ENCODE measurements at regions not wholly inside any gene's neighbourhood (a gene's known extent, or its start where the extent isn't known, plus 50 kb on each side); places are given as distances from the start of the nearest gene placed in this dataset.

- no peak for ATAC-seq (ENCODE audit: poor library complexity)
- CTCF ChIA-PET, result no interaction called here
Observed at GRCh38 chr1:232445361-232446106, 184.4 kb downstream of the SIPA1L2 start.

DNA sequence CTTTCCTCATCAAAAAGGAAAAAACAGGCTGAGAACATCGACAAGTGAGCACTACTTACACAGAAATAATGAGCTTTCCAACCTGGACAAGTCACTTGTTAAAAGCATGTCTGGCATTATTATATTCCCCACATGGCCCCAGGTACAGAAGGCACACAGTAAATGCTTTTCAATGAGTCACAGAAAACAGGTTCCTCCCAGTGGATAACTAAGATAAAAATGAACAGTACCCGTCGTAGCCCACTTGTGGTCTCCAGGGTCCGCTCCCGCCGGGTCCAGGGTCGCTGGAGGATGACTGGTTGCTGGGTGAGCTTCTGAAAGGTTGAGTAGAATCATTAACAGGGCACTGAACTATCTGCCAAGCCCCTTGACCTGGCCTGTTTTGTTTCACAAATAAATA lies 186.6 kb downstream of the SIPA1L2 start:
- no peaks in the 10 kb centered on the region for H3K4me1 ChIP-seq (ENCODE audit: insufficient read depth, low read length)
- no peak for DNase-seq
- Mint-ChIP-seq H3K27me3 (no peaks in the 10 kb centered on the region), H3K36me3 (ENCODE audit: low read depth) (no peaks in the 10 kb centered on the region), H3K4me3 (no peak overlapping the region), H3K9me3 (no peaks in the 10 kb centered on the region), H3K27ac (no peak overlapping the region), H3K4me1 (ENCODE audit: low read depth) (no peaks in the 10 kb centered on the region)
- ChIA-PET CTCF (no interaction called here), POLR2A (no interaction called here)
- intact Hi-C loops (cut with DNase I, micrococcal nuclease), result no loop called here
- TF ChIP-seq, protein P1, sequence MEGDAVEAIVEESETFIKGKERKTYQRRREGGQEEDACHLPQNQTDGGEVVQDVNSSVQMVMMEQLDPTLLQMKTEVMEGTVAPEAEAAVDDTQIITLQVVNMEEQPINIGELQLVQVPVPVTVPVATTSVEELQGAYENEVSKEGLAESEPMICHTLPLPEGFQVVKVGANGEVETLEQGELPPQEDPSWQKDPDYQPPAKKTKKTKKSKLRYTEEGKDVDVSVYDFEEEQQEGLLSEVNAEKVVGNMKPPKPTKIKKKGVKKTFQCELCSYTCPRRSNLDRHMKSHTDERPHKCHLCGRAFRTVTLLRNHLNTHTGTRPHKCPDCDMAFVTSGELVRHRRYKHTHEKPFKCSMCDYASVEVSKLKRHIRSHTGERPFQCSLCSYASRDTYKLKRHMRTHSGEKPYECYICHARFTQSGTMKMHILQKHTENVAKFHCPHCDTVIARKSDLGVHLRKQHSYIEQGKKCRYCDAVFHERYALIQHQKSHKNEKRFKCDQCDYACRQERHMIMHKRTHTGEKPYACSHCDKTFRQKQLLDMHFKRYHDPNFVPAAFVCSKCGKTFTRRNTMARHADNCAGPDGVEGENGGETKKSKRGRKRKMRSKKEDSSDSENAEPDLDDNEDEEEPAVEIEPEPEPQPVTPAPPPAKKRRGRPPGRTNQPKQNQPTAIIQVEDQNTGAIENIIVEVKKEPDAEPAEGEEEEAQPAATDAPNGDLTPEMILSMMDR (IDR thresholded peaks at IDR 0.05), result no peak
- H3K4me3 ChIP-seq (ENCODE audit: low read length), result no peak overlapping the region
- no peaks in the 10 kb centered on the region for H3K36me3 ChIP-seq (ENCODE audit: insufficient read depth, low read length)
- ATAC-seq (ENCODE audit: poor library complexity), result no peak
- no peaks in the 10 kb centered on the region for H3K27me3 ChIP-seq (ENCODE audit: control insufficient read depth in 1 of 2, insufficient read depth in 2 of 2, low read length in 2 of 2)
- H3K9me3 ChIP-seq (ENCODE audit: control insufficient read depth in 1 of 2, insufficient read depth in 1 of 2, low read length in 2 of 2), result no peaks in the 10 kb centered on the region
- H3K27ac ChIP-seq (ENCODE audit: low read depth in 1 of 2, low read length in 2 of 2), result no peak overlapping the region

More at GRCh38 chr1:232445361-232446106, 184.4 kb downstream of the SIPA1L2 start:
- no peaks in the 10 kb centered on the region for H3K27me3 ChIP-seq (ENCODE audit: control insufficient read depth in 1 of 2, insufficient read depth in 2 of 2, low read length in 2 of 2)
- Mint-ChIP-seq H3K36me3 (ENCODE audit: low read depth) (no peaks in the 10 kb centered on the region), H3K27me3 (no peaks in the 10 kb centered on the region), H3K9me3 (no peaks in the 10 kb centered on the region), H3K27ac (no peak overlapping the region), H3K4me1 (ENCODE audit: low read depth) (no peaks in the 10 kb centered on the region), H3K4me3 (no peak overlapping the region)
- intact Hi-C loops (cut with DNase I, micrococcal nuclease), result no loop called here
- POLR2A ChIA-PET, result no interaction called here
- H3K4me1 ChIP-seq (ENCODE audit: insufficient read depth, low read length), result no peaks in the 10 kb centered on the region
- TF ChIP-seq, protein P1 (IDR thresholded peaks at IDR 0.05), result no peak
- H3K4me3 ChIP-seq (ENCODE audit: low read length), result no peak overlapping the region
- H3K27ac ChIP-seq (ENCODE audit: low read depth in 1 of 2, low read length in 2 of 2), result no peak overlapping the region
- no peak for DNase-seq
- no peaks in the 10 kb centered on the region for H3K9me3 ChIP-seq (ENCODE audit: control insufficient read depth in 1 of 2, insufficient read depth in 1 of 2, low read length in 2 of 2)
- no peaks in the 10 kb centered on the region for H3K36me3 ChIP-seq (ENCODE audit: insufficient read depth, low read length)

- Mint-ChIP-seq H3K27ac (no peak overlapping the region), H3K36me3 (ENCODE audit: low read depth) (no peaks in the 10 kb centered on the region), H3K27me3 (no peaks in the 10 kb centered on the region), H3K4me1 (ENCODE audit: low read depth) (no peaks in the 10 kb centered on the region), H3K9me3 (no peaks in the 10 kb centered on the region), H3K4me3 (no peak overlapping the region)
- Histone ChIP-seq H3K36me3 (ENCODE audit: insufficient read depth, low read length) (no peaks in the 10 kb centered on the region), H3K4me3 (ENCODE audit: low read length) (no peak overlapping the region), H3K27me3 (ENCODE audit: control insufficient read depth in 1 of 2, insufficient read depth in 2 of 2, low read length in 2 of 2) (no peaks in the 10 kb centered on the region), H3K4me1 (ENCODE audit: insufficient read depth, low read length) (no peaks in the 10 kb centered on the region), H3K9me3 (ENCODE audit: control insufficient read depth in 1 of 2, insufficient read depth in 1 of 2, low read length in 2 of 2) (no peaks in the 10 kb centered on the region), H3K27ac (ENCODE audit: low read depth in 1 of 2, low read length in 2 of 2) (no peak overlapping the region)
- ATAC-seq (ENCODE audit: poor library complexity) (no peak), DNase-seq (no peak)
- TF ChIP-seq, protein P1 (IDR thresholded peaks at IDR 0.05), result no peak
- POLR2A ChIA-PET, result no interaction called here
- intact Hi-C loops (cut with DNase I, micrococcal nuclease), result no loop called here
- CTCF ChIA-PET, result no interaction called here
Observed at GRCh38 chr1:232441036-232441411, 188.9 kb downstream of the SIPA1L2 start.
